HL-60 (cell line): ENCODE measurements at regions not wholly inside any gene's neighbourhood (a gene's known extent, or its start where the extent isn't known, plus 50 kb on each side); places are given as distances from the start of the nearest gene placed in this dataset.

Experiments used
- CTCF ChIP-seq: IDR thresholded peaks from one replicate; pipeline ENCODE4 v1.5.1; 2011; ENCODE audit warnings: low read length, control low read depth, inconsistent platforms; ENCODE audit not compliant: insufficient read depth
- GABPA ChIP-seq: IDR thresholded peaks from 2 replicates; pipeline ENCODE4 v1.6.1; 2012; ENCODE audit warnings: low read depth
- POLR2AphosphoS5 ChIP-seq: IDR thresholded peaks from 2 replicates; pipeline ENCODE4 v1.6.1; 2012; ENCODE audit warnings: low read depth
- REST ChIP-seq: IDR thresholded peaks from 2 replicates; pipeline ENCODE4 v1.6.1; 2012; ENCODE audit warnings: low read depth; ENCODE audit not compliant: insufficient replicate concordance
- SPI1 ChIP-seq: IDR thresholded peaks from 2 replicates; pipeline ENCODE4 v1.6.1; 2012; ENCODE audit warnings: low read depth, mild to moderate bottlenecking, borderline replicate concordance

- TF ChIP-seq CTCF, result no peak
- no peak for TF ChIP-seq GABPA
- no peak for TF ChIP-seq POLR2AphosphoS5
- TF ChIP-seq REST, result no peak
- TF ChIP-seq SPI1, result no peak
Measured at GRCh38 chr2:188146888-188147287, 144.8 kb upstream of the GULP1 start.
